ENCODE measurements at regions not wholly inside any gene's neighbourhood (a gene's known extent, or its start where the extent isn't known, plus 50 kb on each side); places are given as distances from the start of the nearest gene placed in this dataset.

- no peaks in the 10 kb centered on the region for H3K36me3 ChIP-seq
- H3K4me1 ChIP-seq: no peaks in the 10 kb centered on the region
- TF ChIP-seq, protein P1, sequence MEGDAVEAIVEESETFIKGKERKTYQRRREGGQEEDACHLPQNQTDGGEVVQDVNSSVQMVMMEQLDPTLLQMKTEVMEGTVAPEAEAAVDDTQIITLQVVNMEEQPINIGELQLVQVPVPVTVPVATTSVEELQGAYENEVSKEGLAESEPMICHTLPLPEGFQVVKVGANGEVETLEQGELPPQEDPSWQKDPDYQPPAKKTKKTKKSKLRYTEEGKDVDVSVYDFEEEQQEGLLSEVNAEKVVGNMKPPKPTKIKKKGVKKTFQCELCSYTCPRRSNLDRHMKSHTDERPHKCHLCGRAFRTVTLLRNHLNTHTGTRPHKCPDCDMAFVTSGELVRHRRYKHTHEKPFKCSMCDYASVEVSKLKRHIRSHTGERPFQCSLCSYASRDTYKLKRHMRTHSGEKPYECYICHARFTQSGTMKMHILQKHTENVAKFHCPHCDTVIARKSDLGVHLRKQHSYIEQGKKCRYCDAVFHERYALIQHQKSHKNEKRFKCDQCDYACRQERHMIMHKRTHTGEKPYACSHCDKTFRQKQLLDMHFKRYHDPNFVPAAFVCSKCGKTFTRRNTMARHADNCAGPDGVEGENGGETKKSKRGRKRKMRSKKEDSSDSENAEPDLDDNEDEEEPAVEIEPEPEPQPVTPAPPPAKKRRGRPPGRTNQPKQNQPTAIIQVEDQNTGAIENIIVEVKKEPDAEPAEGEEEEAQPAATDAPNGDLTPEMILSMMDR (IDR thresholded peaks at IDR 0.05): no peak
- ATAC-seq (no peak), DNase-seq (no peak)
- H3K27ac ChIP-seq: no peak overlapping the region
- H3K9me3 ChIP-seq: no peaks in the 10 kb centered on the region
- intact Hi-C loops (cut with DNase I): no loop called here
- no peak overlapping the region for H3K4me3 ChIP-seq
- no peaks in the 10 kb centered on the region for H3K27me3 ChIP-seq
Measured at GRCh38 chr3:168540726-168541125, 445.0 kb upstream of the GOLIM4 start.

DNA sequence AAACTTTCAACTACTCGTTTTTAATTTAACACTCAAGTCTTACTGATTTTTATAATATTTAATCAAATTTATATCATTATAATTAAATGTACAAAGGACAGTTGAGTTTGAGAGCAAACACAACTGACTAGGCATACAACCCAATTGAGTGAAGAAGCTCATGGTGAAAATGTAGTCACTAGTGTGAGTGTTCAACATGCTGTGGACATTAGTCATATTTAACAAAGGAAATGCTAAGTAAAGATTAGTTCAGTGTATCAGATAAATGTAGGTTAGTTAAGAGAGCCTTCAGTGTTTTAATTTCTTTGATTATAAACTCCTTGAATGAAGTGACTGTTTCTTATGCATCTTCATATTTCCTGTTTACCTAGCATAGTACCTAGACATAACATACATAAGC lies 444.2 kb upstream of the GOLIM4 start:
- Histone ChIP-seq H3K36me3 (no peaks in the 10 kb centered on the region), H3K9me3 (no peaks in the 10 kb centered on the region), H3K4me3 (no peak overlapping the region), H3K27me3 (no peaks in the 10 kb centered on the region), H3K27ac (no peak overlapping the region), H3K4me1 (no peaks in the 10 kb centered on the region)
- intact Hi-C loops (cut with DNase I): no loop called here
- no peak for DNase-seq
- TF ChIP-seq, protein P1 (IDR thresholded peaks at IDR 0.05): no peak
- no peak for ATAC-seq

DNA sequence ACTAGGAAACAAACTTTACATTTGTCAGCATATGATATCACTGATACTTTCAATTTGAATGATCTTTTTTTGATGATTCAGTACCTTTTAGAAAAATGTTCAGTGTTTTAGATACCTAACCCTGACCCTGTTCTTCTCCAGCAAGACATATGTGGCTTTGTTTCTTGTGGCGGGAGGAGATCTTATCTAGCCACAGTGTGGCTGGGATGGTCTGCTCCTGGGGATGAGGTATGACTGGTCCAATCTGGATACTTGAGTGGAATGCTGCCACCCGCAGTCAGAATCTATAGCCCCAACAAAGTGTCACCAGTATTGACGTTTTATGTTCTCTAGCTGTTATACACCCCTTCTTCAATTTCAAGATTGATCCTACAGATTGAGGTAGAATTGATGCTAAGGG lies 439.0 kb upstream of the GOLIM4 start:
- Histone ChIP-seq H3K36me3 (no peaks in the 10 kb centered on the region), H3K9me3 (no peaks in the 10 kb centered on the region), H3K4me3 (no peak overlapping the region), H3K27me3 (no peaks in the 10 kb centered on the region), H3K4me1 (no peaks in the 10 kb centered on the region), H3K27ac (no peak overlapping the region)
- intact Hi-C loops (cut with DNase I): no loop called here
- TF ChIP-seq, protein P1 (IDR thresholded peaks at IDR 0.05): no peak
- no peak for DNase-seq
- ATAC-seq: no peak

DNA sequence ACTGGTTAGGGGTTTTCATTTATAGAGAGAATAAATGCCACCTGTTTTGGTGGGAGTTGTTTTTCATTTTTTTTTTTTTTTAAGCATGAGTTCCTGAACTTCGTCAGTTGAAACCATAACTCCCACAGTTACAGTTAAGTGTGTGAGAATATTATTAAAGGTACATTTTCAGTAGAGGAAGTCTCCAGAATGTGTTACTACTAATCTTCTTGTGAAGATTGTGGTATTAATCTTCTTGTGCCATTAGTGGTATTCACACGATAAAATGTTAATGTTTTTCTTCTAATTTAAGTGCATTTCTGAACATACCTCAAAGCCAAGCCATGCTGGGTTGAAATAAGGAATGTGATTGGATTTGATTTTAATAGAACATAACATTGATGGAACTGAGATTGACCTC lies 437.9 kb upstream of the GOLIM4 start:
- ATAC-seq (no peak), DNase-seq (no peak)
- no peaks in the 10 kb centered on the region for H3K27me3 ChIP-seq
- no peaks in the 10 kb centered on the region for H3K9me3 ChIP-seq
- no peak overlapping the region for H3K4me3 ChIP-seq
- H3K36me3 ChIP-seq: no peaks in the 10 kb centered on the region
- no peaks in the 10 kb centered on the region for H3K4me1 ChIP-seq
- intact Hi-C loops (cut with DNase I): no loop called here
- no peak overlapping the region for H3K27ac ChIP-seq
- TF ChIP-seq, protein P1 (IDR thresholded peaks at IDR 0.05): no peak

GRCh38 chr3:168532135-168532534 lies 436.4 kb upstream of the GOLIM4 start:
- Histone ChIP-seq H3K9me3 (no peaks in the 10 kb centered on the region), H3K36me3 (no peaks in the 10 kb centered on the region), H3K27ac (no peak overlapping the region), H3K27me3 (no peaks in the 10 kb centered on the region), H3K4me1 (no peaks in the 10 kb centered on the region), H3K4me3 (no peak overlapping the region)
- TF ChIP-seq, protein P1 (IDR thresholded peaks at IDR 0.05): no peak
- intact Hi-C loops (cut with DNase I): no loop called here
- ATAC-seq (no peak), DNase-seq (no peak)

All from left lung (tissue), 4 donors.